ENCODE measurements at regions not wholly inside any gene's neighbourhood (a gene's known extent, or its start where the extent isn't known, plus 50 kb on each side); places are given as distances from the start of the nearest gene placed in this dataset.
"Not testable (repeated sequence)": the region's sequence is repeated elsewhere in the genome, so short reads cannot be mapped to it uniquely, and the experiment has no call there.

GRCh38 chrX:943035-943434, 269.4 kb downstream of the CRLF2 start:
- no peak for DNase-seq

GRCh38 chrX:940691-941090, 271.8 kb downstream of the CRLF2 start:
- no peak for DNase-seq

GRCh38 chrX:936979-937769, 275.3 kb downstream of the CRLF2 start:
- no peak for DNase-seq

- DNase-seq, result no peak
Observed at GRCh38 chrX:933611-934010, 278.8 kb downstream of the CRLF2 start.

- DNase-seq, result no peak
Observed at GRCh38 chrX:928606-929005, 283.8 kb downstream of the CRLF2 start.

- DNase-seq, result no peak
Observed at GRCh38 chrX:926991-927390, 285.5 kb downstream of the CRLF2 start.

- DNase-seq, result no peak
Observed at GRCh38 chrX:926070-926469, 286.4 kb downstream of the CRLF2 start.

GRCh38 chrX:925652-926061, 286.8 kb downstream of the CRLF2 start:
- no peak for DNase-seq

- no peak for DNase-seq
Observed at GRCh38 chrX:925094-925493, 287.4 kb downstream of the CRLF2 start.

GRCh38 chrX:924017-924416, 288.4 kb downstream of the CRLF2 start:
- no peak for DNase-seq

- no peak for DNase-seq
Observed at GRCh38 chrX:920234-920799, 289.7 kb downstream of the SHOX start.

GRCh38 chrX:916230-916599, 285.6 kb downstream of the SHOX start:
- no peak for DNase-seq

GRCh38 chrX:915427-916229, 285.0 kb downstream of the SHOX start:
- DNase-seq, result no peak

- DNase-seq, result no peak
Observed at GRCh38 chrX:914206-914605, 283.6 kb downstream of the SHOX start.

- no peak for DNase-seq
Observed at GRCh38 chrX:912677-913076, 282.1 kb downstream of the SHOX start.

GRCh38 chrX:909068-909467, 278.5 kb downstream of the SHOX start:
- DNase-seq, result not testable (repeated sequence)

- DNase-seq, result no peak
Observed at GRCh38 chrX:906586-906985, 276.0 kb downstream of the SHOX start.

GRCh38 chrX:905848-906566, 275.4 kb downstream of the SHOX start:
- DNase-seq, result no peak

GRCh38 chrX:903116-903515, 272.5 kb downstream of the SHOX start:
- no peak for DNase-seq

GRCh38 chrX:896256-896655, 265.7 kb downstream of the SHOX start:
- DNase-seq, result no peak

GRCh38 chrX:889966-890651, 259.5 kb downstream of the SHOX start:
- DNase-seq, result no peak

- not testable (repeated sequence) for DNase-seq
Observed at GRCh38 chrX:887724-888123, 257.1 kb downstream of the SHOX start.

- DNase-seq, result no peak
Observed at GRCh38 chrX:883588-883987, 253.0 kb downstream of the SHOX start.

Data from NCI-H1105 (cell line).